ENCODE measurements at regions not wholly inside any gene's neighbourhood (a gene's known extent, or its start where the extent isn't known, plus 50 kb on each side); places are given as distances from the start of the nearest gene placed in this dataset.

GRCh38 chr7:108627476-108628051 lies 57.9 kb downstream of the DNAJB9 start:
- TF ChIP-seq POLR2AphosphoS5 (IDR thresholded peaks at IDR 0.05; ENCODE audit: low read depth): no peak
- no peak for TF ChIP-seq CTCF (IDR thresholded peaks at IDR 0.05; ENCODE audit: insufficient read depth, low read length)
- TF ChIP-seq REST (IDR thresholded peaks at IDR 0.05; ENCODE audit: insufficient replicate concordance, low read depth): no peak
- no peak for TF ChIP-seq GABPA (IDR thresholded peaks at IDR 0.05; ENCODE audit: low read depth)

All from HL-60 (cell line).